Upper lobe of left lung (tissue), 6 donors: ENCODE measurements at regions not wholly inside any gene's neighbourhood (a gene's known extent, or its start where the extent isn't known, plus 50 kb on each side); places are given as distances from the start of the nearest gene placed in this dataset.

ENCODE experiments used
- ATAC-seq, 2 donors: fragments of 200-7000 bp; cut with Tn5 transposase; one replicate each; pipeline ENCODE4 v1.9.1; 2022; ENCODE audit warnings: mild to moderate bottlenecking in 2 of 2, moderate library complexity in 2 of 2; ENCODE audit not compliant: low FRiP score in 2 of 2
- DNase-seq, 2 donors: peaks; one replicate each; pipeline ENCODE4 v3.0.0-alpha.2; 2019 to 2020
- H3K27ac ChIP-seq, 4 donors: fragments of 200-600 bp; sonication (generic); one replicate each; pipeline ENCODE4 v1.5.1; 2016 to 2019
- H3K27me3 ChIP-seq, 4 donors: fragments of 200-600 bp; sonication (generic); one replicate each; pipeline ENCODE4 v1.5.1; 2017 to 2019
- H3K36me3 ChIP-seq, 4 donors: fragments of 200-600 bp; sonication (generic); one replicate each; pipeline ENCODE4 v1.5.1; 2016 to 2019
- H3K4me1 ChIP-seq, 4 donors: fragments of 200-600 bp; sonication (generic); one replicate each; pipeline ENCODE4 v1.5.1; 2018 to 2019
- H3K4me3 ChIP-seq, 4 donors: fragments of 200-600 bp; sonication (generic); one replicate each; pipeline ENCODE4 v1.5.1; 2017 to 2019; ENCODE audit warnings: mild to moderate bottlenecking in 2 of 4, moderate library complexity in 1 of 4
- H3K9me3 ChIP-seq, 4 donors: fragments of 200-600 bp; sonication (generic); one replicate each; pipeline ENCODE4 v1.5.1; 2018 to 2019
- CTCF ChIP-seq, 6 experiments: fragments of 450-650 bp in 4 of 6; fragments of 200-600 bp in 2 of 6; sonication (generic) in 2 of 6; IDR thresholded peaks; one replicate each; pipeline ENCODE4 v1.5.1; 2016 to 2019; ENCODE audit warnings: antibody characterized with exemption in 6 of 6
- EP300 ChIP-seq, 4 donors: sonication (generic); formaldehyde crosslinking; IDR thresholded peaks; one replicate each; pipeline ENCODE4 v1.5.1; 2017; ENCODE audit warnings: antibody characterized with exemption in 4 of 4, control low read depth in 2 of 4
- POLR2A ChIP-seq, 4 donors: fragments of 450-650 bp; IDR thresholded peaks; one replicate each; pipeline ENCODE4 v1.5.1; 2016 to 2017; ENCODE audit warnings: antibody characterized with exemption in 4 of 4, mild to moderate bottlenecking in 2 of 4
- POLR2AphosphoS5 ChIP-seq, 2 donors: sonication (generic); formaldehyde crosslinking; IDR thresholded peaks; one replicate each; pipeline ENCODE4 v1.5.1; 2017; ENCODE audit warnings: antibody characterized with exemption in 2 of 2
- WGBS, 2 donors: methylation state at CpG; one replicate each; pipeline ENCODE4 v1.1.5; 2017 to 2018; 5-methylcytosine and 5-hydroxymethylcytosine counted together
- donor health status: DM: no; HTN: no; CAD: no; lungs with moderate emphysema.
- donor health status: DM: no; HTN: yes; CAD: no; lungs with severe emphysema.

GRCh38 chrX:39853417-39854030 lies 244.2 kb downstream of the BCOR start:
- Histone ChIP-seq H3K27ac (no peak overlapping the region), H3K4me1 (peaks cover 6 to 23% (median 14%) of the 10 kb centered on the region in 4 donors), H3K9me3 (no peaks in the 10 kb centered on the region), H3K36me3 (no peaks in the 10 kb centered on the region), H3K27me3 (no peaks in the 10 kb centered on the region), H3K4me3 (no peak overlapping the region)
- TF ChIP-seq POLR2AphosphoS5 (IDR thresholded peaks at IDR 0.05) (no peak), CTCF (IDR thresholded peaks at IDR 0.05) (no peak), EP300 (IDR thresholded peaks at IDR 0.05) (no peak), POLR2A (IDR thresholded peaks at IDR 0.05) (no peak)
- no peak for ATAC-seq
- no peak for DNase-seq
- WGBS, 2 donors = 33 to 49% methylated on average over 3 of the region's 3 CpGs

GRCh38 chrX:39854772-39855747 lies 242.7 kb downstream of the BCOR start:
- no peaks in the 10 kb centered on the region for H3K9me3 ChIP-seq
- H3K4me3 ChIP-seq = no peak overlapping the region
- H3K36me3 ChIP-seq = no peaks in the 10 kb centered on the region
- ATAC-seq (peak in 1 of 2 donors; percentile 12), DNase-seq (peak in 1 of 2 donors; percentile 35)
- peaks cover 11 to 28% (median 17%) of the 10 kb centered on the region in 4 donors for H3K4me1 ChIP-seq
- 58 to 60% methylated on average over 1 to 16 of the region's 17 CpGs for WGBS, 2 donors
- H3K27me3 ChIP-seq = no peaks in the 10 kb centered on the region
- TF ChIP-seq POLR2AphosphoS5 (IDR thresholded peaks at IDR 0.05) (no peak), EP300 (IDR thresholded peaks at IDR 0.05) (no peak)
- H3K27ac ChIP-seq = peak overlapping the region in 3 of 4 donors; percentile 44 to 60 (median 46)

- no peak for TF ChIP-seq CTCF (IDR thresholded peaks at IDR 0.05)
- peak in 1 of 4 donors; percentile 34 for TF ChIP-seq EP300 (IDR thresholded peaks at IDR 0.05)
- no peaks in the 10 kb centered on the region for H3K27me3 ChIP-seq
- H3K27ac ChIP-seq = peak overlapping the region in 3 of 4 donors; percentile 44 to 60 (median 46)
- DNase-seq (peak in 1 of 2 donors; percentile 47), ATAC-seq (peak in 1 of 2 donors; percentile 13)
- H3K36me3 ChIP-seq = no peaks in the 10 kb centered on the region
- no peak overlapping the region for H3K4me3 ChIP-seq
- no peaks in the 10 kb centered on the region for H3K9me3 ChIP-seq
- WGBS, 2 donors = 48 to 54% methylated on average over 5 to 10 of the region's 10 CpGs
- peaks cover 12 to 32% (median 22%) of the 10 kb centered on the region in 4 donors for H3K4me1 ChIP-seq
Observed at GRCh38 chrX:39855748-39856129, 242.0 kb downstream of the BCOR start.

GRCh38 chrX:39856472-39857121 lies 241.2 kb downstream of the BCOR start:
- Histone ChIP-seq H3K9me3 (no peaks in the 10 kb centered on the region), H3K4me1 (peaks cover 12 to 34% (median 23%) of the 10 kb centered on the region in 4 donors), H3K4me3 (no peak overlapping the region), H3K27me3 (no peaks in the 10 kb centered on the region), H3K36me3 (no peaks in the 10 kb centered on the region), H3K27ac (peak overlapping the region in 2 of 4 donors; percentile 44 to 60)
- TF ChIP-seq EP300 (IDR thresholded peaks at IDR 0.05) = no peak
- TF ChIP-seq CTCF (IDR thresholded peaks at IDR 0.05) = no peak
- TF ChIP-seq POLR2AphosphoS5 (IDR thresholded peaks at IDR 0.05) = no peak
- no peak for TF ChIP-seq POLR2A (IDR thresholded peaks at IDR 0.05)
- ATAC-seq (no peak), DNase-seq (no peak)
- 54 to 59% methylated on average over 7 of the region's 7 CpGs for WGBS, 2 donors

GRCh38 chrX:39857780-39858179 lies 240.0 kb downstream of the BCOR start:
- H3K36me3 ChIP-seq = no peaks in the 10 kb centered on the region
- H3K9me3 ChIP-seq = no peaks in the 10 kb centered on the region
- DNase-seq = no peak
- TF ChIP-seq CTCF (IDR thresholded peaks at IDR 0.05) = no peak
- TF ChIP-seq EP300 (IDR thresholded peaks at IDR 0.05) = no peak
- no peak for TF ChIP-seq POLR2A (IDR thresholded peaks at IDR 0.05)
- no peak for TF ChIP-seq POLR2AphosphoS5 (IDR thresholded peaks at IDR 0.05)
- H3K27ac ChIP-seq = no peak overlapping the region
- 88 to 100% methylated on average over 1 to 3 of the region's 3 CpGs for WGBS, 2 donors
- peaks cover 12 to 34% (median 23%) of the 10 kb centered on the region in 4 donors for H3K4me1 ChIP-seq
- no peaks in the 10 kb centered on the region for H3K27me3 ChIP-seq
- no peak overlapping the region for H3K4me3 ChIP-seq
- no peak for ATAC-seq
